GM12891 (cell line): ENCODE measurements at regions not wholly inside any gene's neighbourhood (a gene's known extent, or its start where the extent isn't known, plus 50 kb on each side); places are given as distances from the start of the nearest gene placed in this dataset.

Source experiments
- POLR2A ChIP-seq: IDR thresholded peaks from 2 replicates; pipeline ENCODE4 v1.6.1; 2011; ENCODE audit warnings: low read depth, low read length, control low read depth
- POLR2AphosphoS5 ChIP-seq: IDR thresholded peaks from 2 replicates; pipeline ENCODE4 v1.6.1; 2011; ENCODE audit warnings: low read depth, low read length, control low read depth
- TAF1 ChIP-seq: IDR thresholded peaks from 2 replicates; pipeline ENCODE4 v1.6.1; 2011; ENCODE audit warnings: low read depth, low read length, control low read depth

DNA sequence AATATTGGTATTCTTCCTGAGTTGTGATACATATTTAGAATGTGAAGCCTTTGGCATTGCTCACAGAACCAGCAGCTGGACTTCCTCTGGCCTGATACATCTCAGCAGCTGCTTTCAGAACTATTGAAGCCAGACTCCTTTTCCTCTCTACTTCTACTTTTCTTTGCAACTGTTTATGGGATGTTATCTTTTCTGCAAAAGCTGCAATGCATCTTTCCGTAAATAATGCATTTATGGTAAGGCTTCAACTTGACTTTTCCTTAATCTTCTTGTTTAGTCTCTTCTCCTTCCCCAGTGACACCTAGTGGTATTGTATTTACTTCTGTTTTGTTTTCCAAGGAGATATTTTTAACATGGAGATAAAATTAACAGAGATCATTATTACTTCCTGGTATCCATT, 1548.7 kb downstream of the PCDH7 start:
- TF ChIP-seq POLR2AphosphoS5 (no peak), POLR2A (no peak), TAF1 (no peak)
